HFF-Myc (cell line): ENCODE measurements at regions not wholly inside any gene's neighbourhood (a gene's known extent, or its start where the extent isn't known, plus 50 kb on each side); places are given as distances from the start of the nearest gene placed in this dataset.
A peak's percentile ranks its signal among the peaks of the same experiment; 100 is the strongest.

Experiments
- DNase-seq: peaks from one replicate; pipeline ENCODE4 v3.0.0-alpha.2; 2011; ENCODE audit warnings: low read depth; ENCODE audit errors: extremely low read depth
- H3K4me3 ChIP-seq: replicated peaks from 2 replicates; pipeline ENCODE4 v1.5.1; 2011; ENCODE audit warnings: low read depth, mild to moderate bottlenecking, control low read depth, low read length
- CTCF ChIP-seq: IDR thresholded peaks from 2 replicates; pipeline ENCODE4 v1.5.1; 2012; ENCODE audit warnings: mild to moderate bottlenecking, low read depth, low read length, control low read depth; ENCODE audit errors: missing control alignments

GRCh38 chr2:228648541-228648940 lies 467.1 kb upstream of the SPHKAP start:
- DNase-seq, result no peak
- no peak for TF ChIP-seq CTCF
- H3K4me3 ChIP-seq, result no peak overlapping the region

GRCh38 chr2:228646061-228646460 lies 464.6 kb upstream of the SPHKAP start:
- no peak overlapping the region for H3K4me3 ChIP-seq
- DNase-seq, result peak; percentile 21
- no peak for TF ChIP-seq CTCF

- DNase-seq, result no peak
- H3K4me3 ChIP-seq, result no peak overlapping the region
- TF ChIP-seq CTCF, result no peak
Observed at GRCh38 chr2:228644199-228644598, 462.7 kb upstream of the SPHKAP start.

DNA sequence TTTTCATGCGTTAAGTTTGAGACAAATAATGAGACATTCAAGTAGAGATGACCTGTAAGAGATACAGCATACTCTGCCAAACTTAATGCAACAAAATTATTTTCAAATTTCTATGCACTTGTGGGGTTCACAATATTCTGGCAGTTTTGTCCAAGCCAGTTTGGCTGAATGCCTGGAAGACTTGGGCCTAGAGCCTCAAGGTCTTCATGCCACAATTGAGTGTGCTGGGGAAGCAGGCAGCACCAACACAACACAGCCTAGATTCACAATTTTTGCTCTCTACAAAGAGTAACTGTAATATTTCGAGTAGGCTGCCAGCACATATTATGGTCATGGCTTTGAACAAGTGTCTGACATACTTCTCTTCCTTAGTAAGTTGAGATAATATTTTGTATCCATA lies 461.4 kb upstream of the SPHKAP start:
- no peak for TF ChIP-seq CTCF
- no peak for DNase-seq
- H3K4me3 ChIP-seq, result no peak overlapping the region

DNA sequence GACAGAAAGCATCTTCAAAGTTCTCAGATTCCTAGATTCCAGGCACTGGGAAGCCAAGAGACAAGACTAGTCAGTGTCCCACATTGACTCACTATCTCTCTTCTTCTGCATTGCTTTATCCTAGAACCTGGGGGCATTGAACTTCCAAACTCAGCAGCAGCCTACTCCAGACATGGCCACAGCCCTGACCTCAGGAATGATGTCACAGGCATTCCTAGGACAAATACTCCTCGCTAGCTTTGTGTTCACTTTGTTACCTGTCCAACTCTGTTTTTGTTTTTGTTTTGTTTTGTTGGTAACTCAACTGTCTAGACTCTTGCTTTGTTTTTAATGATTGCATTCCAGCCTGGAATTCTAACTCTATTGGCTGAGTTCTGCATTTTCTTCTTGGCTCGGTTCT lies 449.3 kb upstream of the SPHKAP start:
- no peak for TF ChIP-seq CTCF
- DNase-seq, result no peak
- no peak overlapping the region for H3K4me3 ChIP-seq

GRCh38 chr2:228629251-228629650 lies 447.8 kb upstream of the SPHKAP start:
- DNase-seq, result no peak
- H3K4me3 ChIP-seq, result no peak overlapping the region
- TF ChIP-seq CTCF, result no peak

DNA sequence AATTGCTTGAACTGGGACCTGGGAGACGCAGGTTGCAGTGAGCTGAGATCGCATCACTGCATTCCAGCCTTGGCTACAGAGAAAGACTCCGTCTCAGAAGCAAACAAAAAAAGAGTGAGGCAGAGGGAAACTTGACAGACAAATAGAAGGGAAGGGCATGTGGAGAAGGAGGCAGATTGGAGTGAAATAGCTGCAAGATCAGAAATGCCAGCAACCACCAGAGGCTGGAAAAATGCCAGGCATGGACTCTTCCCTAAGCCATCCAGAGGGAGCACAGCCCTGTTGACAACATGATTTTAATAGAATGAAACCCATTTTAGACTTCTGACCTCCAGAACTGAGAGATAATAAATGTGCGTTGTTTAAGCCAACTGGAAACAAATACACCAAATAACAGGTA lies 447.2 kb upstream of the SPHKAP start:
- no peak for DNase-seq
- no peak for TF ChIP-seq CTCF

More for the DNA sequence above, 447.2 kb upstream of the SPHKAP start:
- no peak overlapping the region for H3K4me3 ChIP-seq
